ENCODE measurements at regions not wholly inside any gene's neighbourhood (a gene's known extent, or its start where the extent isn't known, plus 50 kb on each side); places are given as distances from the start of the nearest gene placed in this dataset.

DNA sequence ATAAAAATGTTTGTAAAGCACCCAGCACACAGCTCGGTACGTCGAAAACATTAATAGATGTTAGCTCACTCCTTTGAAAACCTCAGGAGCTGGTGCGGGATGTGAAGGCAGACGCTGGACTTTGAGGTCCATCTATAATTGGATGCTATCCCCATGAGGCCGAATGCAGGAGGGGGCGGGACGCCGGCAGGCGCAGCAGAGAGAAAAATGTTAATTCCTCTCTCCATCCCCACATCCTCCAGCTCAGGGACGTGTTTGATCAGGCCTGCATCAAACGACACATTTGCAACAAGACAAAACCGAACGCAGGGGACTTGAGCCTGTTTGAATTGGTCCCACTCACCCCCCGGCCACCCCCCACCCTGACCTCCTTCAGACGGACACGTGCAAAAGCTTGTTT, 231.0 kb downstream of the RBM19 start:
- H3K4me3 Mint-ChIP-seq (ENCODE audit: low read depth, unreplicated experiment) = no peak overlapping the region
- intact Hi-C loops (cut with micrococcal nuclease; ENCODE audit: unreplicated experiment) = no loop called here
- BruUV-seq (replicated peaks) = no TSS peak
- no peaks in the 10 kb centered on the region for H3K36me3 Mint-ChIP-seq (ENCODE audit: insufficient read depth, unreplicated experiment)
- no peaks in the 10 kb centered on the region for H3K4me1 Mint-ChIP-seq (ENCODE audit: low read depth, unreplicated experiment)
- no peaks in the 10 kb centered on the region for H3K9me3 Mint-ChIP-seq (ENCODE audit: low read depth, unreplicated experiment)
- no peak for TF ChIP-seq CTCF (IDR thresholded peaks at IDR 0.05; ENCODE audit: unreplicated experiment)
- DNase-seq = no peak
- peaks cover 62% of the 10 kb centered on the region for H3K27me3 Mint-ChIP-seq (ENCODE audit: unreplicated experiment)
- no peak overlapping the region for H3K27ac Mint-ChIP-seq (ENCODE audit: unreplicated experiment)
- CTCF ChIA-PET = no interaction called here

DNA sequence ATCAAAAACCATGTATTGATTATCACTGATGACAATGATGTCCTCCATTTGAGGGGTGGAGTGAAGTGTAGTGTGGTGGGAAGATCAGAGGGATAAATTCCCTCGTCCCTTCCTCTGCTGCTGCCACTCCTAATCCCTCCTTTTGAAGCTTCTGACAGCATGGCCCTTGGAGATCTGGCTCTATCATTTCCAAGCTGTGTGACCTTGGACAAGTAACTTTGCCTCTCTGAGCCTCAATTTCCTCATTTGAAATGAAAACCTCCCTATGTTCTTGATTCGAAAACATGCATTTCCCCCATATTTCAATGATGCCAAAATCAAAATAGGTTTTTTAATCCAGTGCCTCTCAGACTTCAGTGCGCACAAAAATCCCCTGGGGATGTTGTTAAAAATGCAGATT, 231.6 kb downstream of the RBM19 start:
- CTCF ChIA-PET = interaction anchor here (0.7 to 0.9 kb wide), 2 partner anchors 21 to 194 kb away, joined by 3 read pairs; no protein-coding TSS in a partner anchor
- peaks cover 62% of the 10 kb centered on the region for H3K27me3 Mint-ChIP-seq (ENCODE audit: unreplicated experiment)

DNA sequence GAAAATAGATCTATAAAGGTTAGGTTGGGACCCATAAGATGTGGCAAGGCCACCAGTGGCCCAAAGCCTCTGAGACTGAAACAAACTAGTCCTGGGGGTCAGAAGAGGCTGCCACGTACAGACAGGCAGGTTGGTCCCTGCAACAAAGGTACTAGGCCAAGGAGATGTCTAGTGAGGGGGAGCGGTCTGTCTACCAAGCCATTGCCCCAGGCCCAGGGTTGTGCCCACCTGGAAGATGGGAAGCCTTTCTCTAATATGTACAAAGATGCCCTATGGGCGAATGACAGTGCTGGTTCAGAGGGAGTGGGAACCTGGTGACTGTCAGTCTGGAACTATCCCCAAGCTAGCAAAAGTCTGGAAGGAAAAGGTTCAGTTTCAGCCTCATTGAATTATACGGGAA, 233.2 kb downstream of the RBM19 start:
- CTCF ChIA-PET = no interaction called here
- Mint-ChIP-seq H3K36me3 (ENCODE audit: insufficient read depth, unreplicated experiment) (no peaks in the 10 kb centered on the region), H3K4me3 (ENCODE audit: low read depth, unreplicated experiment) (no peak overlapping the region), H3K4me1 (ENCODE audit: low read depth, unreplicated experiment) (no peaks in the 10 kb centered on the region), H3K27me3 (ENCODE audit: unreplicated experiment) (peaks cover 50% of the 10 kb centered on the region), H3K27ac (ENCODE audit: unreplicated experiment) (no peak overlapping the region), H3K9me3 (ENCODE audit: low read depth, unreplicated experiment) (no peaks in the 10 kb centered on the region)
- no peak for DNase-seq
- no TSS peak for BruUV-seq (replicated peaks)
- intact Hi-C loops (cut with micrococcal nuclease; ENCODE audit: unreplicated experiment) = no loop called here
- TF ChIP-seq CTCF (IDR thresholded peaks at IDR 0.05; ENCODE audit: unreplicated experiment) = no peak

More for the DNA sequence above, 231.6 kb downstream of the RBM19 start:
- DNase-seq = no peak
- H3K27ac Mint-ChIP-seq (ENCODE audit: unreplicated experiment) = no peak overlapping the region
- BruUV-seq (replicated peaks) = no TSS peak
- no peak overlapping the region for H3K4me3 Mint-ChIP-seq (ENCODE audit: low read depth, unreplicated experiment)
- H3K36me3 Mint-ChIP-seq (ENCODE audit: insufficient read depth, unreplicated experiment) = no peaks in the 10 kb centered on the region
- TF ChIP-seq CTCF (IDR thresholded peaks at IDR 0.05; ENCODE audit: unreplicated experiment) = no peak
- intact Hi-C loops (cut with micrococcal nuclease; ENCODE audit: unreplicated experiment) = no loop called here
- H3K4me1 Mint-ChIP-seq (ENCODE audit: low read depth, unreplicated experiment) = no peaks in the 10 kb centered on the region
- no peaks in the 10 kb centered on the region for H3K9me3 Mint-ChIP-seq (ENCODE audit: low read depth, unreplicated experiment)

- Mint-ChIP-seq H3K4me3 (ENCODE audit: low read depth, unreplicated experiment) (no peak overlapping the region), H3K27me3 (ENCODE audit: unreplicated experiment) (peaks cover 67% of the 10 kb centered on the region)
- CTCF ChIA-PET = interaction anchor here (0.6 kb wide), 1 partner anchor 17 kb away, joined by 6 read pairs; no protein-coding TSS in a partner anchor
Observed at GRCh38 chr12:113727651-113728061, 238.5 kb downstream of the RBM19 start.

More at GRCh38 chr12:113727651-113728061, 238.5 kb downstream of the RBM19 start:
- H3K9me3 Mint-ChIP-seq (ENCODE audit: low read depth, unreplicated experiment) = no peaks in the 10 kb centered on the region
- no peak for DNase-seq
- intact Hi-C loops (cut with micrococcal nuclease; ENCODE audit: unreplicated experiment) = loop anchor here (10.0 kb wide), 1 partner anchor 263 kb away; no protein-coding TSS in a partner anchor
- no peaks in the 10 kb centered on the region for H3K4me1 Mint-ChIP-seq (ENCODE audit: low read depth, unreplicated experiment)
- H3K36me3 Mint-ChIP-seq (ENCODE audit: insufficient read depth, unreplicated experiment) = no peaks in the 10 kb centered on the region
- no peak for TF ChIP-seq CTCF (IDR thresholded peaks at IDR 0.05; ENCODE audit: unreplicated experiment)
- no peak overlapping the region for H3K27ac Mint-ChIP-seq (ENCODE audit: unreplicated experiment)
- no TSS peak for BruUV-seq (replicated peaks)

Data from Calu3 (cell line).